HCT116 (cell line): ENCODE measurements at regions not wholly inside any gene's neighbourhood (a gene's known extent, or its start where the extent isn't known, plus 50 kb on each side); places are given as distances from the start of the nearest gene placed in this dataset.
"Not testable (repeated sequence)": the region's sequence is repeated elsewhere in the genome, so short reads cannot be mapped to it uniquely, and the experiment has no call there.

Experiments used
- CEBPB ChIP-seq: IDR thresholded peaks from 2 replicates; pipeline ENCODE4 v1.6.1; 2012; ENCODE audit warnings: low read depth
- CTCF ChIP-seq, 3 experiments: fragments of 200-600 bp in 1 of 3; sonication (generic) in 1 of 3; IDR thresholded peaks in 2 of 3; conservative IDR thresholded peaks in 1 of 3; 2 replicates each; pipeline ENCODE4 v1.5.1; 2012 to 2017; ENCODE audit warnings: low read depth in 2 of 3, low read length in 2 of 3, antibody characterized with exemption in 1 of 3, borderline replicate concordance in 1 of 3, control low read depth in 1 of 3, mild to moderate bottlenecking in 1 of 3, mixed read lengths in 1 of 3, mixed run types in 1 of 3, moderate library complexity in 1 of 3; ENCODE audit not compliant: insufficient read depth in 1 of 3
- EZH2phosphoT487 ChIP-seq: fragments of 200-600 bp; IDR thresholded peaks from 2 replicates; pipeline ENCODE4 v1.6.1; 2018; ENCODE audit warnings: antibody characterized with exemption, borderline replicate concordance
- POLR2A ChIP-seq: IDR thresholded peaks from 2 replicates; pipeline ENCODE4 v1.7.0; 2011; ENCODE audit warnings: borderline replicate concordance; ENCODE audit not compliant: insufficient read depth, insufficient read length; ENCODE audit errors: extremely low read depth
- POLR2AphosphoS5 ChIP-seq: IDR thresholded peaks from 2 replicates; pipeline ENCODE4 v1.6.1; 2011; ENCODE audit warnings: mild to moderate bottlenecking, low read depth, low read length, moderate library complexity
- SIN3A ChIP-seq: IDR thresholded peaks from 2 replicates; pipeline ENCODE4 v1.6.1; 2012; ENCODE audit warnings: low read depth
- SP1 ChIP-seq: IDR thresholded peaks from 2 replicates; pipeline ENCODE4 v1.6.1; 2012; ENCODE audit warnings: low read depth
- SRF ChIP-seq: IDR thresholded peaks from 2 replicates; pipeline ENCODE4 v1.6.1; 2012; ENCODE audit warnings: low read depth
- TCF7L2 ChIP-seq: IDR thresholded peaks from 2 replicates; pipeline ENCODE4 v1.7.0; 2011; ENCODE audit warnings: borderline replicate concordance, inconsistent platforms; ENCODE audit not compliant: insufficient read depth, insufficient read length; ENCODE audit errors: extremely low read depth
- ZBTB33 ChIP-seq: IDR thresholded peaks from 2 replicates; pipeline ENCODE4 v1.6.1; 2011; ENCODE audit warnings: mild to moderate bottlenecking, low read length, moderate library complexity; ENCODE audit not compliant: insufficient replicate concordance; ENCODE audit errors: extremely low read depth
- ZNF274 ChIP-seq: fragments of 200-500 bp; sonication (Bioruptor generic); IDR thresholded peaks from 2 replicates; pipeline ENCODE4 v1.6.1; 2014; ENCODE audit warnings: mild to moderate bottlenecking, low read depth, low read length, inconsistent platforms
- TF ChIP-seq, protein P1 (sequence below): IDR thresholded peaks from 2 replicates; pipeline ENCODE4 v1.6.1; 2012
- TF ChIP-seq, protein P2 (sequence below): IDR thresholded peaks from 2 replicates; pipeline ENCODE4 v1.6.1; 2012

- not testable (repeated sequence) for TF ChIP-seq CTCF (IDR thresholded peaks at IDR 0.05 in 2 of 3, conservative IDR thresholded peaks at IDR 0.05 in 1 of 3; ENCODE audit: borderline replicate concordance in 1 of 3, insufficient read depth in 1 of 3, low read depth in 2 of 3, low read length in 2 of 3); ZBTB33; TCF7L2; CEBPB; POLR2AphosphoS5; ZNF274; EZH2phosphoT487; SP1; SIN3A; SRF; POLR2A
- TF ChIP-seq, protein P1, sequence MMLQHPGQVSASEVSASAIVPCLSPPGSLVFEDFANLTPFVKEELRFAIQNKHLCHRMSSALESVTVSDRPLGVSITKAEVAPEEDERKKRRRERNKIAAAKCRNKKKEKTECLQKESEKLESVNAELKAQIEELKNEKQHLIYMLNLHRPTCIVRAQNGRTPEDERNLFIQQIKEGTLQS: not testable (repeated sequence)
- TF ChIP-seq, protein P2, sequence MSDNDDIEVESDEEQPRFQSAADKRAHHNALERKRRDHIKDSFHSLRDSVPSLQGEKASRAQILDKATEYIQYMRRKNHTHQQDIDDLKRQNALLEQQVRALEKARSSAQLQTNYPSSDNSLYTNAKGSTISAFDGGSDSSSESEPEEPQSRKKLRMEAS: not testable (repeated sequence)
Observed at GRCh38 chr5:34245032-34245394, 202.0 kb upstream of the C1QTNF3 start.
